AML-193 (cell line): ENCODE measurements at regions not wholly inside any gene's neighbourhood (a gene's known extent, or its start where the extent isn't known, plus 50 kb on each side); places are given as distances from the start of the nearest gene placed in this dataset.
"Not testable (repeated sequence)": the region's sequence is repeated elsewhere in the genome, so short reads cannot be mapped to it uniquely, and the experiment has no call there.

Source experiments
- DNase-seq, 2 experiments: peaks; one replicate each; lab custom pipeline; 2025; lab: John Stamatoyannopoulos, UW

- no peak for DNase-seq
Measured at GRCh38 chr5:53733853-53734252, 173.4 kb downstream of the NDUFS4 start.

- DNase-seq, result no peak
Measured at GRCh38 chr5:53738105-53738504, 177.7 kb downstream of the NDUFS4 start.

GRCh38 chr5:53739111-53739510 lies 178.7 kb downstream of the NDUFS4 start:
- no peak for DNase-seq

- no peak for DNase-seq
Measured at GRCh38 chr5:53749621-53750020, 189.2 kb downstream of the NDUFS4 start.

- DNase-seq, result not testable (repeated sequence)
Measured at GRCh38 chr5:53752282-53752681, 191.8 kb downstream of the NDUFS4 start.

GRCh38 chr5:53766673-53767072 lies 206.2 kb downstream of the NDUFS4 start:
- DNase-seq, result no peak

GRCh38 chr5:53777864-53778618 lies 217.6 kb downstream of the NDUFS4 start:
- DNase-seq, result no peak

GRCh38 chr5:53779541-53779981 lies 219.1 kb downstream of the NDUFS4 start:
- peak; percentile 33 to 56 for DNase-seq

- DNase-seq, result no peak
Measured at GRCh38 chr5:53782620-53783019, 222.2 kb downstream of the NDUFS4 start.

GRCh38 chr5:53783624-53784228 lies 223.3 kb downstream of the NDUFS4 start:
- no peak for DNase-seq

GRCh38 chr5:53784596-53784995 lies 224.2 kb downstream of the NDUFS4 start:
- DNase-seq, result no peak

GRCh38 chr5:53785924-53786323 lies 225.5 kb downstream of the NDUFS4 start:
- DNase-seq, result no peak

- no peak for DNase-seq
Measured at GRCh38 chr5:53790026-53790425, 229.6 kb downstream of the NDUFS4 start.

GRCh38 chr5:53792338-53792737 lies 231.9 kb downstream of the NDUFS4 start:
- DNase-seq, result no peak

GRCh38 chr5:53799644-53800043 lies 239.2 kb downstream of the NDUFS4 start:
- not testable (repeated sequence) for DNase-seq

- not testable (repeated sequence) for DNase-seq
Measured at GRCh38 chr5:53808392-53808791, 248.0 kb downstream of the NDUFS4 start.

GRCh38 chr5:53814819-53815218 lies 254.4 kb downstream of the NDUFS4 start:
- no peak for DNase-seq

GRCh38 chr5:53815471-53815870 lies 255.0 kb downstream of the NDUFS4 start:
- DNase-seq, result no peak

- no peak for DNase-seq
Measured at GRCh38 chr5:53817183-53817582, 256.7 kb downstream of the NDUFS4 start.

GRCh38 chr5:53819482-53819881 lies 259.0 kb downstream of the NDUFS4 start:
- no peak for DNase-seq

GRCh38 chr5:53820119-53820801 lies 259.8 kb downstream of the NDUFS4 start:
- no peak for DNase-seq

GRCh38 chr5:53820802-53821171 lies 260.3 kb downstream of the NDUFS4 start:
- DNase-seq, result no peak

- DNase-seq, result no peak
Measured at GRCh38 chr5:53825016-53825415, 264.6 kb downstream of the NDUFS4 start.
